GM23248 (cell line): ENCODE measurements at regions not wholly inside any gene's neighbourhood (a gene's known extent, or its start where the extent isn't known, plus 50 kb on each side); places are given as distances from the start of the nearest gene placed in this dataset.

Experiments used
- EZH2 ChIP-seq: fragments of 200-600 bp; sonication (generic); IDR thresholded peaks from 2 replicates; pipeline ENCODE4 v1.6.1; 2018; ENCODE audit warnings: antibody characterized with exemption, mild to moderate bottlenecking; ENCODE audit not compliant: insufficient read depth, poor library complexity, severe bottlenecking
- EZH2phosphoT487 ChIP-seq: fragments of 200-600 bp; sonication (generic); IDR thresholded peaks from 2 replicates; pipeline ENCODE4 v1.6.1; 2018; ENCODE audit warnings: antibody characterized with exemption, moderate library complexity, mild to moderate bottlenecking, low read depth; ENCODE audit not compliant: insufficient read depth

DNA sequence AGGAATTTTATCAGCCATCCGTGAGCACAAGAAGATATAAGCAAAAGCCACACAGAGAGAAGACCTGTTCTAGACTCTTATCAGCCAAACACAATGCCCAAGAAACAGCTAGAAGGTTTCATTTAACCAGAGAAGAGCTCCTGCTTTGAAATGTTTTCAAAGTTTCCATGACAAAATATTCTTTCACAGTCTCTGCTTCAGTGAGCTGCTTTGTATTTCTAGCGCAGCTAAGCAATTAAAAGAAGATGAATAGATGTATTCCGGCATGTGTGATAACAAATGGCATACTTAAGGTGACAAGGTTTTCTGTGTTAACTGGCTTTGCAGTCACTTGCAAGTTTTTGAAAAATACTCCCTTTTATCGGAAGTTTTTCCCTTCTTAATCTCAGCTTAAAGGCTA, 78.9 kb upstream of the NXPH1 start:
- TF ChIP-seq EZH2 (no peak), EZH2phosphoT487 (no peak)
